Lower leg skin (tissue), 4 donors: ENCODE measurements at regions not wholly inside any gene's neighbourhood (a gene's known extent, or its start where the extent isn't known, plus 50 kb on each side); places are given as distances from the start of the nearest gene placed in this dataset.

ENCODE experiments used
- DNase-seq, 2 donors: peaks; one replicate each; pipeline ENCODE4 v3.0.0-alpha.2; 2019; ENCODE audit warnings: low spot score in 2 of 2
- H3K4me3 ChIP-seq: fragments of 200-600 bp; sonication (generic); 2 replicates; pipeline ENCODE4 v1.5.1; 2017; ENCODE audit warnings: mild to moderate bottlenecking, low read depth; ENCODE audit not compliant: poor library complexity, severe bottlenecking
- CTCF ChIP-seq, 3 donors: fragments of 450-650 bp; IDR thresholded peaks; one replicate each; pipeline ENCODE4 v1.5.1; 2016; ENCODE audit warnings: antibody characterized with exemption in 3 of 3, mild to moderate bottlenecking in 3 of 3, moderate library complexity in 2 of 3
- POLR2A ChIP-seq, 2 donors: fragments of 450-650 bp; IDR thresholded peaks; one replicate each; pipeline ENCODE4 v1.6.1; 2016 to 2017; ENCODE audit warnings: antibody characterized with exemption in 2 of 2, mild to moderate bottlenecking in 1 of 2, moderate library complexity in 1 of 2
- WGBS, 2 donors: methylation state at CpG; one replicate each; pipeline ENCODE4 v1.1.5; 2018; 5-methylcytosine and 5-hydroxymethylcytosine counted together
- intact Hi-C: fragments of 100-400 bp; cut with DNase I; formaldehyde crosslinking; loops from one replicate; pipeline ENCODE4 v1.15.0; 2023; ENCODE audit warnings: low total_unique reads

DNA sequence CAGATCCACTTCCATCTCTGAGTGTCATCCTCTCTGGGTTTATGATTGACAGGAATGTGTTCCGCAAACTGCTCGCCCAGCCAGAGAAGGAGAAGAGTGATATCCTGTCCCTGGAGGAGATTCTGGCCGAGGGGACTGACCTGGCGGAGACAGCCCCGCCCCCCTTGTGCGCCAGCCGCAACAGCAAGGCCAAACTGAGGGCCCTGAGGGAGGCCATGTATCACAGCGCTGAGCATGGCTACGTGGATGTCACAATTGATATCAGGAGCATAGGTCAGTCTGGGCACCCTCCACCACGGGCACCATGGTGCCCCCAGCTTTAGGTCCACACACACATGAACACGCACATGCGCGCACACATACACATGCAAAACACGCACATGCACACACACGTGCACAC is 67.5 kb upstream of the PWP1 start:
- no peak for DNase-seq
- intact Hi-C loops, result no loop called here

GRCh38 chr12:107619831-107620230 is 65.8 kb upstream of the PWP1 start:
- WGBS, 2 donors, result 77 to 90% methylated on average over 13 of the region's 13 CpGs
- no peak overlapping the region for H3K4me3 ChIP-seq
- no peak for DNase-seq
- TF ChIP-seq CTCF (IDR thresholded peaks at IDR 0.05) (no peak), POLR2A (IDR thresholded peaks at IDR 0.05) (no peak)
- intact Hi-C loops, result no loop called here

More for the DNA sequence above, 67.5 kb upstream of the PWP1 start:
- WGBS, 2 donors, result 96 to 97% methylated on average over 13 to 15 of the region's 15 CpGs
- no peak overlapping the region for H3K4me3 ChIP-seq
- TF ChIP-seq POLR2A (IDR thresholded peaks at IDR 0.05) (no peak), CTCF (IDR thresholded peaks at IDR 0.05) (no peak)

DNA sequence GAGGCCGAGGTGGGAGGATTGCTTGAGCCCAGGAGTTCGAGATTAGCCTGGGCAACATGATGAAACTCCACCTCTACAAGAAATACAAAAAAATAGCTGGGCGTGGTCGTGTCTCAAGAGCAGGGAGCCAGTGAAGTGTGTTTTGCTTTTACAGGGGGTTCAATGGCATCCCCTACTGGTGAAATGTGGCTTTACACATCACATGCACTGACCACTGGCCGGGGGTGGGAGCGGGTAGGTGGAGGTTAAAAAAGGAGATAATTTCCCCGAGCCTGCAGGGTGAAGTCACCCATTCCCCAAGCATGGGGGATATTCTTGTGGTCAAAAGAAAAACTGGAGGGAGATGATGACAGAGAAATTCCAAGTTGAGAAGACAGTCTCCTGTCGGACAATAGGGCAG is 63.6 kb upstream of the PWP1 start:
- no peak overlapping the region for H3K4me3 ChIP-seq
- TF ChIP-seq CTCF (IDR thresholded peaks at IDR 0.05), result no peak
- no peak for TF ChIP-seq POLR2A (IDR thresholded peaks at IDR 0.05)
- 66 to 73% methylated on average over 8 of the region's 8 CpGs for WGBS, 2 donors
- no peak for DNase-seq
- intact Hi-C loops, result no loop called here

DNA sequence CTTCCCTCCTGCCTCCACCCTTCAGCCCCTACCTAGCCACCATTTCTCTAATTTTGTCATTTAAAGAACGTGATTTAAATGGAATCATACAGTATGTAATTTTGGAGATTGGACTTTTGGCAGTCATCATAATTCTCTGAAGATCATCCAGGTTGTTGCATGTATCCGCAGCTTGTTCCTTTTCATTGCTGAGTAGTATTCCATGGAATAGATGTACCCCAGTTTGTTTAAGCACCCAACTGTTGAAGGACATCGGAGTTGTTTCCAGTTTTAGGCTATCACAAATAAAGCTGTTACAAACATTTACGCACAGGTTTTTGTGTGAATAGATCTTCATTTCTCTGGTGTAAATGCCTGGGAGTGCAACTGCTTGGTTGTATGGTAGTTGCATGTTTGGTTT is 61.1 kb upstream of the PWP1 start:
- H3K4me3 ChIP-seq, result no peak overlapping the region
- intact Hi-C loops, result no loop called here
- TF ChIP-seq POLR2A (IDR thresholded peaks at IDR 0.05) (no peak), CTCF (IDR thresholded peaks at IDR 0.05) (no peak)
- WGBS, 2 donors, result 97 to 99% methylated on average over 4 of the region's 4 CpGs
- no peak for DNase-seq

- intact Hi-C loops, result no loop called here
- DNase-seq, result no peak
- TF ChIP-seq POLR2A (IDR thresholded peaks at IDR 0.05), result no peak
- TF ChIP-seq CTCF (IDR thresholded peaks at IDR 0.05), result no peak
- no peak overlapping the region for H3K4me3 ChIP-seq
- 81 to 89% methylated on average over 3 of the region's 3 CpGs for WGBS, 2 donors
These were observed 53.9 kb upstream of the PWP1 start for GRCh38 chr12:107631715-107632114.

DNA sequence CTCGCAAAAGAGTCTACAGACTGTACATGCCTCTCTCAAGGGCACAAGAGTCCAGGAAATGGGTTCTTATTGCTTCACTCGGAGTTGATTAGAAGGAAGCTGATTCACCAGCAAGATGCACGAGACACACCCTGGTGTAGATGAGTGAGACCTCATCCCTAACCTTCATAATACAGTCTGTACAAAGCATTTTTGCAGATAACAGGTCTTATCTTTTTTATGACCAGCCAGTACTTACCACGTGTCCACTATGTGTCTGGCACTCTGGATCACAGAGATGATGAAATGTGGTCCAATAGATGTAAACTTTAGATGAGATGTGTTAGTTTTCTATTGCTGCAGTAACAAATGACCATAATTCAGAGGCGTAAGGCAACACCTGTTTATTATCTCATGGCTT is 53.4 kb upstream of the PWP1 start:
- intact Hi-C loops, result no loop called here
- DNase-seq, result no peak
- 86 to 87% methylated on average over 5 of the region's 5 CpGs for WGBS, 2 donors
- H3K4me3 ChIP-seq, result no peak overlapping the region
- TF ChIP-seq POLR2A (IDR thresholded peaks at IDR 0.05) (no peak), CTCF (IDR thresholded peaks at IDR 0.05) (no peak)
